IMR-90 (cell line): ENCODE measurements at regions not wholly inside any gene's neighbourhood (a gene's known extent, or its start where the extent isn't known, plus 50 kb on each side); places are given as distances from the start of the nearest gene placed in this dataset.

Experiments used
- ATAC-seq: fragments of 200-7000 bp; cut with Tn5 transposase; 2 replicates; pipeline ENCODE4 v1.9.1; 2020; ENCODE audit warnings: low read depth, mild to moderate bottlenecking, moderate library complexity
- BruUV-seq: library from RNA; stranded (reverse); fragments of 400-500 nt; replicated peaks from 2 replicates; lab custom pipeline; 2021; lab: Mats Ljungman, UMichigan
- CTCF ChIA-PET: fragments of 300-600 bp; formaldehyde crosslinking; extraction: SDS; loops from one replicate; lab custom pipeline; 2021; ENCODE audit warnings: antibody characterized with exemption; lab: Yijun Ruan, JAX
- POLR2A ChIA-PET: fragments of 300-600 bp; sonication (Branson Sonifier 250); formaldehyde crosslinking; loops from one replicate; lab custom pipeline; 2022; ENCODE audit warnings: antibody characterized with exemption; ENCODE audit not compliant: unreplicated experiment; lab: Charles Lee
- DNase-seq: peaks from one replicate; pipeline ENCODE4 v3.0.0; 2013
- H2AFZ ChIP-seq: replicated peaks from 2 replicates; pipeline ENCODE3; 2013; ENCODE audit warnings: low read length, mild to moderate bottlenecking; ENCODE audit not compliant: poor library complexity
- H2AK5ac ChIP-seq: 2 replicates; pipeline ENCODE4 v1.6.1; 2013; ENCODE audit warnings: low read depth, low read length, inconsistent platforms
- H2AK9ac ChIP-seq: replicated peaks from 2 replicates; pipeline ENCODE3; 2013; ENCODE audit warnings: mild to moderate bottlenecking, low read depth, low read length, moderate library complexity; ENCODE audit not compliant: poor library complexity
- H2BK120ac ChIP-seq: 2 replicates; pipeline ENCODE4 v1.6.1; 2013; ENCODE audit warnings: low read depth, low read length, inconsistent platforms
- H2BK15ac ChIP-seq: 3 replicates; pipeline ENCODE4 v1.6.1; 2013; ENCODE audit warnings: low read depth, low read length, inconsistent platforms
- H2BK20ac ChIP-seq: 2 replicates; pipeline ENCODE4 v1.6.1; 2013; ENCODE audit warnings: low read depth, mild to moderate bottlenecking, inconsistent platforms, low read length, moderate library complexity
- H2BK5ac ChIP-seq: 2 replicates; pipeline ENCODE4 v1.6.1; 2013; ENCODE audit warnings: mild to moderate bottlenecking, low read depth, low read length, inconsistent platforms; ENCODE audit not compliant: poor library complexity, severe bottlenecking
- H3K14ac ChIP-seq: replicated peaks from 2 replicates; pipeline ENCODE4 v1.6.1; 2013; ENCODE audit warnings: low read depth, low read length, inconsistent platforms
- H3K18ac ChIP-seq: 2 replicates; pipeline ENCODE4 v1.6.1; 2013; ENCODE audit warnings: low read depth, low read length, control low read depth
- H3K23ac ChIP-seq: 2 replicates; pipeline ENCODE4 v1.6.1; 2013; ENCODE audit warnings: low read depth, low read length, inconsistent platforms
- H3K27ac ChIP-seq: 2 replicates; pipeline ENCODE4 v1.5.1; 2013; ENCODE audit warnings: mild to moderate bottlenecking, control low read depth, low read length; ENCODE audit not compliant: insufficient read depth
- H3K27me3 ChIP-seq: 2 replicates; pipeline ENCODE4 v1.6.1; 2013; ENCODE audit warnings: low read length; ENCODE audit not compliant: control insufficient read depth, insufficient read depth
- H3K36me3 ChIP-seq: 2 replicates; pipeline ENCODE4 v1.6.1; 2013; ENCODE audit warnings: low read length, mixed read lengths; ENCODE audit not compliant: control insufficient read depth, insufficient read depth
- H3K4ac ChIP-seq: 2 replicates; pipeline ENCODE4 v1.6.1; 2013; ENCODE audit warnings: low read depth, low read length, inconsistent platforms
- H3K4me1 ChIP-seq: 2 replicates; pipeline ENCODE4 v1.6.1; 2013; ENCODE audit warnings: low read length, mixed read lengths; ENCODE audit not compliant: control insufficient read depth, insufficient read depth
- H3K4me2 ChIP-seq: 2 replicates; pipeline ENCODE4 v1.6.1; 2013; ENCODE audit warnings: low read depth, mild to moderate bottlenecking, control low read depth, low read length, moderate library complexity
- H3K4me3 ChIP-seq: 2 replicates; pipeline ENCODE4 v1.5.1; 2013; ENCODE audit warnings: low read depth, mild to moderate bottlenecking, control low read depth, low read length, moderate library complexity; ENCODE audit not compliant: insufficient read depth
- H3K56ac ChIP-seq: 2 replicates; pipeline ENCODE4 v1.6.1; 2013; ENCODE audit warnings: low read length, inconsistent platforms; ENCODE audit not compliant: insufficient read depth; ENCODE audit errors: extremely low read depth
- H3K79me1 ChIP-seq, 2 experiments: 2 replicates each; pipeline ENCODE4 v1.6.1; 2013; ENCODE audit warnings: low read length in 2 of 2, inconsistent platforms in 1 of 2, low read depth in 1 of 2
- H3K9ac ChIP-seq: 2 replicates; pipeline ENCODE4 v1.6.1; 2013; ENCODE audit warnings: low read depth, low read length, control low read depth
- H3K9me1 ChIP-seq: 2 replicates; pipeline ENCODE4 v1.6.1; 2013; ENCODE audit warnings: low read length, inconsistent platforms; ENCODE audit not compliant: insufficient read depth
- H3K9me3 ChIP-seq: 2 replicates; pipeline ENCODE4 v1.6.1; 2013; ENCODE audit warnings: low read length; ENCODE audit not compliant: control insufficient read depth, insufficient read depth
- H4K20me1 ChIP-seq: 2 replicates; pipeline ENCODE4 v1.6.1; 2013; ENCODE audit warnings: low read length, inconsistent platforms; ENCODE audit not compliant: insufficient read depth
- H4K5ac ChIP-seq: 2 replicates; pipeline ENCODE4 v1.6.1; 2013; ENCODE audit warnings: mild to moderate bottlenecking, low read depth, low read length, control low read depth
- H4K8ac ChIP-seq, 2 experiments: 2 replicates each; pipeline ENCODE4 v1.6.1; 2013; ENCODE audit warnings: low read depth in 2 of 2, low read length in 2 of 2, control low read depth in 1 of 2, inconsistent platforms in 1 of 2
- H4K91ac ChIP-seq: 2 replicates; pipeline ENCODE4 v1.6.1; 2013; ENCODE audit warnings: low read depth, low read length, inconsistent platforms; ENCODE audit not compliant: insufficient read depth
- BHLHE40 ChIP-seq: fragments of 150-350 bp; IDR thresholded peaks from 2 replicates; pipeline ENCODE4 v1.6.1; 2016; ENCODE audit warnings: mild to moderate bottlenecking, low read depth, low read length
- CEBPB ChIP-seq: IDR thresholded peaks from 2 replicates; pipeline ENCODE4 v1.6.1; 2012; ENCODE audit warnings: low read depth, low read length, improper control_type of control experiment
- CHD1 ChIP-seq: IDR thresholded peaks from 2 replicates; pipeline ENCODE4 v1.6.1; 2012; ENCODE audit warnings: low read depth, low read length, improper control_type of control experiment
- ELK1 ChIP-seq: fragments of 150-350 bp; IDR thresholded peaks from 2 replicates; pipeline ENCODE4 v1.6.1; 2016; ENCODE audit warnings: low read depth, mild to moderate bottlenecking, low read length, moderate library complexity, borderline replicate concordance
- FOS ChIP-seq: fragments of 150-350 bp; IDR thresholded peaks from 2 replicates; pipeline ENCODE4 v1.6.1; 2016; ENCODE audit warnings: low read depth, low read length
- MAFK ChIP-seq: IDR thresholded peaks from 2 replicates; pipeline ENCODE4 v1.6.1; 2012; ENCODE audit warnings: low read depth, low read length, improper control_type of control experiment
- MAZ ChIP-seq: IDR thresholded peaks from 2 replicates; pipeline ENCODE4 v1.6.1; 2012; ENCODE audit warnings: low read depth, mild to moderate bottlenecking, low read length, improper control_type of control experiment, moderate library complexity, borderline replicate concordance
- MXI1 ChIP-seq: IDR thresholded peaks from 2 replicates; pipeline ENCODE4 v1.6.1; 2012; ENCODE audit warnings: low read depth, mild to moderate bottlenecking, low read length, moderate library complexity, borderline replicate concordance
- NFE2L2 ChIP-seq: fragments of 150-350 bp; IDR thresholded peaks from 2 replicates; pipeline ENCODE4 v1.6.1; 2016; ENCODE audit warnings: low read depth, mild to moderate bottlenecking, low read length
- POLR2A ChIP-seq: IDR thresholded peaks from 2 replicates; pipeline ENCODE4 v1.6.1; 2012; ENCODE audit warnings: mild to moderate bottlenecking, low read depth, low read length
- RAD21 ChIP-seq: IDR thresholded peaks from 2 replicates; pipeline ENCODE4 v1.6.1; 2012; ENCODE audit warnings: low read length, improper control_type of control experiment
- RCOR1 ChIP-seq: IDR thresholded peaks from 2 replicates; pipeline ENCODE4 v1.6.1; 2012; ENCODE audit warnings: mild to moderate bottlenecking, low read length, improper control_type of control experiment; ENCODE audit not compliant: insufficient replicate concordance
- RFX5 ChIP-seq: IDR thresholded peaks from 2 replicates; pipeline ENCODE4 v1.8.0; 2012; ENCODE audit warnings: low read depth, mild to moderate bottlenecking, low read length, moderate library complexity
- SMC3 ChIP-seq: fragments of 150-350 bp; IDR thresholded peaks from 2 replicates; pipeline ENCODE4 v1.6.1; 2016; ENCODE audit warnings: low read depth, mild to moderate bottlenecking, antibody characterized with exemption, low read length, moderate library complexity
- dilution Hi-C: fragments of 300-500 bp; cut with HindIII; formaldehyde crosslinking; loops from one replicate; pipeline ENCODE4 v1.14.3; 2018; ENCODE audit warnings: low sequenced_read_pairs; ENCODE audit not compliant: unreplicated experiment
- in situ Hi-C: fragments of 300-500 bp; cut with MboI; formaldehyde crosslinking; loops from 3 replicates; pipeline ENCODE4 v1.14.3; 2019; ENCODE audit warnings: low sequenced_read_pairs, inconsistent platforms, mixed read lengths
- intact Hi-C: fragments of 100-400 bp; cut with micrococcal nuclease; formaldehyde crosslinking; loops from 2 replicates; pipeline ENCODE4 v1.10.0; 2022
- TF ChIP-seq, protein P1 (sequence below): conservative IDR thresholded peaks from 2 replicates; pipeline ENCODE4 v1.5.1; 2012; ENCODE audit warnings: mild to moderate bottlenecking, low read depth, low read length, improper control_type of control experiment
- TF ChIP-seq, protein P2 (sequence below): fragments of 150-350 bp; IDR thresholded peaks from 2 replicates; pipeline ENCODE4 v1.6.1; 2017; ENCODE audit warnings: mild to moderate bottlenecking, antibody characterized with exemption, low read length, low read depth

GRCh38 chr13:70896136-70896535, 787.9 kb upstream of the KLHL1 start:
- Histone ChIP-seq H4K20me1 (no peaks in the 10 kb centered on the region), H3K9me1 (no peaks in the 10 kb centered on the region), H3K4me3 (no peak overlapping the region), H2BK120ac (no peak overlapping the region), H3K18ac (no peak overlapping the region), H3K27ac (no peak overlapping the region), H2BK5ac (no peak overlapping the region), H4K8ac (no peak overlapping the region), H2AK9ac (no peak overlapping the region), H4K91ac (no peak overlapping the region), H3K9ac (no peak overlapping the region), H3K56ac (no peak overlapping the region), H2BK15ac (no peak overlapping the region), H3K23ac (no peak overlapping the region), H2AK5ac (no peak overlapping the region), H3K36me3 (no peaks in the 10 kb centered on the region), H3K9me3 (no peaks in the 10 kb centered on the region), H3K4me1 (no peaks in the 10 kb centered on the region), H3K4me2 (no peak overlapping the region), H3K27me3 (no peaks in the 10 kb centered on the region), H2BK20ac (no peak overlapping the region), H3K79me1 (no peaks in the 10 kb centered on the region), H2AFZ (no peak overlapping the region), H4K5ac (no peak overlapping the region), H3K4ac (no peak overlapping the region), H3K14ac (no peak overlapping the region)
- in situ Hi-C loops, result no loop called here
- no peak for DNase-seq
- dilution Hi-C loops, result no loop called here
- ChIA-PET CTCF (no interaction called here), POLR2A (no interaction called here)
- intact Hi-C loops, result no loop called here
- BruUV-seq, result no TSS peak
- TF ChIP-seq NFE2L2 (no peak), SMC3 (no peak), RAD21 (no peak), MAFK (no peak), BHLHE40 (no peak), RCOR1 (no peak), FOS (no peak), MXI1 (no peak), RFX5 (no peak), ELK1 (no peak), MAZ (no peak), POLR2A (no peak), CEBPB (no peak), CHD1 (no peak)
- TF ChIP-seq, protein P1, sequence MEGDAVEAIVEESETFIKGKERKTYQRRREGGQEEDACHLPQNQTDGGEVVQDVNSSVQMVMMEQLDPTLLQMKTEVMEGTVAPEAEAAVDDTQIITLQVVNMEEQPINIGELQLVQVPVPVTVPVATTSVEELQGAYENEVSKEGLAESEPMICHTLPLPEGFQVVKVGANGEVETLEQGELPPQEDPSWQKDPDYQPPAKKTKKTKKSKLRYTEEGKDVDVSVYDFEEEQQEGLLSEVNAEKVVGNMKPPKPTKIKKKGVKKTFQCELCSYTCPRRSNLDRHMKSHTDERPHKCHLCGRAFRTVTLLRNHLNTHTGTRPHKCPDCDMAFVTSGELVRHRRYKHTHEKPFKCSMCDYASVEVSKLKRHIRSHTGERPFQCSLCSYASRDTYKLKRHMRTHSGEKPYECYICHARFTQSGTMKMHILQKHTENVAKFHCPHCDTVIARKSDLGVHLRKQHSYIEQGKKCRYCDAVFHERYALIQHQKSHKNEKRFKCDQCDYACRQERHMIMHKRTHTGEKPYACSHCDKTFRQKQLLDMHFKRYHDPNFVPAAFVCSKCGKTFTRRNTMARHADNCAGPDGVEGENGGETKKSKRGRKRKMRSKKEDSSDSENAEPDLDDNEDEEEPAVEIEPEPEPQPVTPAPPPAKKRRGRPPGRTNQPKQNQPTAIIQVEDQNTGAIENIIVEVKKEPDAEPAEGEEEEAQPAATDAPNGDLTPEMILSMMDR, result no peak
- TF ChIP-seq, protein P2, sequence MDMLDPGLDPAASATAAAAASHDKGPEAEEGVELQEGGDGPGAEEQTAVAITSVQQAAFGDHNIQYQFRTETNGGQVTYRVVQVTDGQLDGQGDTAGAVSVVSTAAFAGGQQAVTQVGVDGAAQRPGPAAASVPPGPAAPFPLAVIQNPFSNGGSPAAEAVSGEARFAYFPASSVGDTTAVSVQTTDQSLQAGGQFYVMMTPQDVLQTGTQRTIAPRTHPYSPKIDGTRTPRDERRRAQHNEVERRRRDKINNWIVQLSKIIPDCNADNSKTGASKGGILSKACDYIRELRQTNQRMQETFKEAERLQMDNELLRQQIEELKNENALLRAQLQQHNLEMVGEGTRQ, result no peak
- no peak for ATAC-seq
